Gastrocnemius medialis (tissue), 4 donors: ENCODE measurements at regions not wholly inside any gene's neighbourhood (a gene's known extent, or its start where the extent isn't known, plus 50 kb on each side); places are given as distances from the start of the nearest gene placed in this dataset.

Source experiments
- CTCF ChIP-seq, 5 experiments: fragments of 450-650 bp in 3 of 5; fragments of 200-600 bp in 2 of 5; sonication (generic) in 2 of 5; IDR thresholded peaks in 4 of 5; conservative IDR thresholded peaks in 1 of 5; 1 replicate in 4 of 5; 2 replicates in 1 of 5; pipeline ENCODE4 v1.5.1; 2016 to 2019; ENCODE audit warnings: antibody characterized with exemption in 5 of 5, mild to moderate bottlenecking in 3 of 5, moderate library complexity in 3 of 5
- POLR2A ChIP-seq, 2 donors: fragments of 450-650 bp; IDR thresholded peaks; one replicate each; pipeline ENCODE4 v1.6.1; 2017; ENCODE audit warnings: antibody characterized with exemption in 2 of 2, mild to moderate bottlenecking in 2 of 2, moderate library complexity in 2 of 2

- no peak for TF ChIP-seq CTCF (IDR thresholded peaks at IDR 0.05 in 4 of 5, conservative IDR thresholded peaks at IDR 0.05 in 1 of 5)
- TF ChIP-seq POLR2A (IDR thresholded peaks at IDR 0.05), result no peak
Measured at GRCh38 chr1:14141656-14142055, 441.7 kb downstream of the PRDM2 start.
